Sigmoid colon (tissue), 6 donors: ENCODE measurements at regions not wholly inside any gene's neighbourhood (a gene's known extent, or its start where the extent isn't known, plus 50 kb on each side); places are given as distances from the start of the nearest gene placed in this dataset.

Experiments used
- DNase-seq: peaks from one replicate; pipeline ENCODE4 v3.0.0-alpha.2; 2019
- H3K27ac ChIP-seq, 4 donors: fragments of 200-600 bp; sonication (generic); one replicate each; pipeline ENCODE4 v1.5.1; 2016 to 2019; ENCODE audit warnings: mild to moderate bottlenecking in 1 of 4
- H3K27me3 ChIP-seq, 3 donors: fragments of 200-600 bp; sonication (generic); one replicate each; pipeline ENCODE4 v1.5.1; 2019; ENCODE audit warnings: mild to moderate bottlenecking in 1 of 3
- H3K36me3 ChIP-seq, 4 donors: fragments of 200-600 bp; sonication (generic); one replicate each; pipeline ENCODE4 v1.5.1; 2016 to 2019
- H3K4me1 ChIP-seq, 4 donors: fragments of 200-600 bp; sonication (generic); one replicate each; pipeline ENCODE4 v1.5.1; 2017 to 2019
- H3K4me3 ChIP-seq, 4 donors: fragments of 200-600 bp; sonication (generic); one replicate each; pipeline ENCODE4 v1.5.1; 2017 to 2019; ENCODE audit warnings: mild to moderate bottlenecking in 2 of 4, moderate library complexity in 1 of 4
- H3K9me3 ChIP-seq, 4 donors: fragments of 200-600 bp in 3 of 4; sonication (generic) in 3 of 4; one replicate each; pipeline versions ENCODE4 v1.5.1 to v1.6.1; 2013 to 2019
- EP300 ChIP-seq, 4 donors: sonication (generic); formaldehyde crosslinking; IDR thresholded peaks; one replicate each; pipeline ENCODE4 v1.6.1; 2017; ENCODE audit warnings: antibody characterized with exemption in 4 of 4
- POLR2A ChIP-seq, 2 donors: fragments of 450-650 bp; IDR thresholded peaks; one replicate each; pipeline ENCODE4 v1.6.1; 2016; ENCODE audit warnings: antibody characterized with exemption in 2 of 2, mild to moderate bottlenecking in 2 of 2, moderate library complexity in 2 of 2
- POLR2AphosphoS5 ChIP-seq, 4 donors: sonication (generic); formaldehyde crosslinking; IDR thresholded peaks; one replicate each; pipeline ENCODE4 v1.6.1; 2017; ENCODE audit warnings: antibody characterized with exemption in 4 of 4
- WGBS, 2 donors: extraction: QIAGEN DNeasy Blood & Tissue Kit; methylation state at CpG; one replicate each; pipeline ENCODE4 v1.1.7; 2013; 5-methylcytosine and 5-hydroxymethylcytosine counted together
- intact Hi-C: fragments of 100-400 bp; cut with DNase I; formaldehyde crosslinking; loops from one replicate; pipeline ENCODE4 v1.15.1; 2023
- TF ChIP-seq, protein P1 (sequence below), 4 experiments: fragments of 450-650 bp in 3 of 4; fragments of 200-600 bp in 1 of 4; IDR thresholded peaks; one replicate each; pipeline ENCODE4 v1.5.1; 2016 to 2019; ENCODE audit warnings: antibody characterized with exemption in 4 of 4, mild to moderate bottlenecking in 3 of 4, moderate library complexity in 2 of 4
- donor health status: healthy with polysubstance abuse.
- donor health status: healthy.

DNA sequence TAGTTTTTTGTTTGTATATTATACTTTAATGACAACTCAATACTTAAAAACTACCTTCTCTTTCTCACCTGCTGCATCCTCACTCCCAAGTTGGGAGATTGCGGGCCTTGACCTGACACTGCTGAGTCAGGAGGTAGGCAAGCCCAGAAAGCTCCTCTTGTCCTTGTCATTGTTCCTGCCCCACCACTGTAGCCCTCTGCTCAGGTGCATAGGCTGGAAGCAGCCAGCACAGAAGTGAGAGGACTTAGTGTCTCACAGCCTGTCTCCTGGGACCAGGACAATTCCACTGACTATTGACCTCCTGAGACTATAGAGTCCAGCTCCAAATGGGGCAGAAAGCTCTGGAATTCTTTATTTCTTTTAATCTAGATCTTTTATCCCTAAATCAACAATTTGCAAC is 123.5 kb upstream of the NDP start:
- no peak for TF ChIP-seq POLR2A (IDR thresholded peaks at IDR 0.05)
- TF ChIP-seq EP300 (IDR thresholded peaks at IDR 0.05): no peak
- no peak for TF ChIP-seq POLR2AphosphoS5 (IDR thresholded peaks at IDR 0.05)
- TF ChIP-seq, protein P1, sequence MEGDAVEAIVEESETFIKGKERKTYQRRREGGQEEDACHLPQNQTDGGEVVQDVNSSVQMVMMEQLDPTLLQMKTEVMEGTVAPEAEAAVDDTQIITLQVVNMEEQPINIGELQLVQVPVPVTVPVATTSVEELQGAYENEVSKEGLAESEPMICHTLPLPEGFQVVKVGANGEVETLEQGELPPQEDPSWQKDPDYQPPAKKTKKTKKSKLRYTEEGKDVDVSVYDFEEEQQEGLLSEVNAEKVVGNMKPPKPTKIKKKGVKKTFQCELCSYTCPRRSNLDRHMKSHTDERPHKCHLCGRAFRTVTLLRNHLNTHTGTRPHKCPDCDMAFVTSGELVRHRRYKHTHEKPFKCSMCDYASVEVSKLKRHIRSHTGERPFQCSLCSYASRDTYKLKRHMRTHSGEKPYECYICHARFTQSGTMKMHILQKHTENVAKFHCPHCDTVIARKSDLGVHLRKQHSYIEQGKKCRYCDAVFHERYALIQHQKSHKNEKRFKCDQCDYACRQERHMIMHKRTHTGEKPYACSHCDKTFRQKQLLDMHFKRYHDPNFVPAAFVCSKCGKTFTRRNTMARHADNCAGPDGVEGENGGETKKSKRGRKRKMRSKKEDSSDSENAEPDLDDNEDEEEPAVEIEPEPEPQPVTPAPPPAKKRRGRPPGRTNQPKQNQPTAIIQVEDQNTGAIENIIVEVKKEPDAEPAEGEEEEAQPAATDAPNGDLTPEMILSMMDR (IDR thresholded peaks at IDR 0.05): no peak
- Histone ChIP-seq H3K27ac (no peak overlapping the region), H3K4me3 (no peak overlapping the region), H3K27me3 (no peaks in the 10 kb centered on the region), H3K36me3 (no peaks in the 10 kb centered on the region), H3K9me3 (peaks cover 0 to 3% (median 0%) of the 10 kb centered on the region in 4 donors), H3K4me1 (no peaks in the 10 kb centered on the region)
- DNase-seq: no peak
- WGBS, 2 donors: 97 to 100% methylated on average over 1 of the region's 1 CpG
- intact Hi-C loops: no loop called here

DNA sequence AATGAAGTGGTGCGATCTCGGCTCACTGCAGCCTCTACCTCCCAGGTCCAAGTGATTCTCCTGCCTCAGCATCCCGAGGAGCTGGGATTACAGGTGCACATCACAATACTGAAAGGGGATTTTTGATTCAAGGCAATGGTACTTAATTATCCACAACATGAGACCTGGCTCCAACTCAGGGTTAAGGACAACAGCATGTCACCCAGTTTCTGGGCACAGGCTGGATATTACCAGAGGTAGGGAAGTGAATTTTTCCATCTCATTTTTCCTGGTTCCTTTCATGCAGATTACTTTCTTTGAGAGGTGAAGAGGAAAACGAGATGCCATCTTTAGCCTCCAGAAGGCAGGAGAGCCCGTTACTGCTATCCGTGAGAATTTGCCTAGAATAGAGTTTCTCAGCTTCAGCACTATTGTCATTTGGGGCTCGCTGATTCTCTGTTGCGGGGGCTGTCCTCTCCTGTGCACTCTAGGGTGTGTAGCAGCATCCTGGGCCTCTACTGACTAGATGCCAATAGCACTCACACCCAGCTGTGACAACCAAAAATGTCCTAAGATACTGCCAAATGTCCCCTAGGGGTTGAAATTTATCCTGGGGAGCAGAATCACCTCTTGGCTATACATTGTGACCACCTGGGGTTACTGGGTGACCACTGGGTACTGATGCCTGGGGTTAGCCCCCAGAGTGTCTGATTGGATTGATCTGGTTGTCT is 121.8 kb upstream of the NDP start:
- no peak overlapping the region for H3K4me3 ChIP-seq
- no peak for DNase-seq
- no peaks in the 10 kb centered on the region for H3K27me3 ChIP-seq
- H3K27ac ChIP-seq: no peak overlapping the region
- H3K4me1 ChIP-seq: no peaks in the 10 kb centered on the region
- H3K36me3 ChIP-seq: no peaks in the 10 kb centered on the region
- TF ChIP-seq EP300 (IDR thresholded peaks at IDR 0.05) (no peak), POLR2AphosphoS5 (IDR thresholded peaks at IDR 0.05) (no peak), POLR2A (IDR thresholded peaks at IDR 0.05) (no peak)
- TF ChIP-seq, protein P1 (IDR thresholded peaks at IDR 0.05): no peak
- H3K9me3 ChIP-seq: peaks cover 0 to 3% (median 0%) of the 10 kb centered on the region in 4 donors
- intact Hi-C loops: no loop called here
- WGBS, 2 donors: 95 to 96% methylated on average over 8 of the region's 8 CpGs

DNA sequence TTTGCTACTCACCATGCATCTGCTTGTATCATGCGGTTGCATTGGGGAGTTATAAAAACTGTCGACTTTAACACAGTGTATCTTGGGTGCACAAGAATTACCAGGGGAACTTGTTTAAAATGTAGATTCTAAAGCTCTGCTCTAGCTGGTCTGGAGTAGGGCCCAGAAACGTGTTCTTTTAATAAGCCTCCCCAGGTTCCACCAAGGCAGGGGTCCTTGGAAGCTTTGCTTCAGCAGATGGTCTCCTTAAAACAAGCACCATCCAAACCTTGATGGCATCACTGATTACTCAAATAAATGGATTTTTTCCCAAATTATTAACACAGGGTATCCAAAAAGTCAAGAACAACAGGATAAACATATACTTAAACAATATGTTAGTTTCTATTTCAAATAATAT is 120.2 kb upstream of the NDP start:
- Histone ChIP-seq H3K36me3 (no peaks in the 10 kb centered on the region), H3K4me3 (no peak overlapping the region), H3K27me3 (no peaks in the 10 kb centered on the region), H3K9me3 (peaks cover 0 to 3% (median 0%) of the 10 kb centered on the region in 4 donors), H3K4me1 (no peaks in the 10 kb centered on the region), H3K27ac (no peak overlapping the region)
- WGBS, 2 donors: 90 to 91% methylated on average over 3 of the region's 3 CpGs
- no peak for TF ChIP-seq EP300 (IDR thresholded peaks at IDR 0.05)
- intact Hi-C loops: no loop called here
- no peak for DNase-seq

DNA sequence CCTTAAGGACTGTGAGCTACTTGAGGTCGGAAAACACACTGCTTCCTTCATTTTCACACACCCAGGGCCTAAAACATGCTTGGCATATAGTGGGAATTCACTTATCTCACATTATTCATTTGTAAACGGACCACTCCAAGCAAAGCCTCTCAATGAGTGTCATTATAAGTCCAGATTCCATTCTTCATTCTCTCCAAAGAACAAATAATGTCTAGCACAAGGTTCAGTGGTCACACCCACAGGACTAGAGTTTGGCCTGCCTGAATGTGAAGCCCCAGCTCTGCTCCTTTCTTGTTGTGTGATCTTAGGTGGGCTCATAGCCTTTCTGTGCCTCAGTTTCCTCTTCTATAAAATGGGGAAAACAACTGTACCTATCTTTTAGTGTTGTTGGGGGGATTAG is 119.6 kb upstream of the NDP start:
- no peaks in the 10 kb centered on the region for H3K27me3 ChIP-seq
- 17 to 57% methylated on average over 2 of the region's 2 CpGs for WGBS, 2 donors
- no peaks in the 10 kb centered on the region for H3K4me1 ChIP-seq
- DNase-seq: no peak
- no peak overlapping the region for H3K4me3 ChIP-seq
- no peaks in the 10 kb centered on the region for H3K9me3 ChIP-seq
- no peaks in the 10 kb centered on the region for H3K36me3 ChIP-seq
- intact Hi-C loops: no loop called here
- H3K27ac ChIP-seq: no peak overlapping the region
- TF ChIP-seq POLR2A (IDR thresholded peaks at IDR 0.05) (no peak), EP300 (IDR thresholded peaks at IDR 0.05) (no peak), POLR2AphosphoS5 (IDR thresholded peaks at IDR 0.05) (no peak)
- TF ChIP-seq, protein P1 (IDR thresholded peaks at IDR 0.05): no peak

DNA sequence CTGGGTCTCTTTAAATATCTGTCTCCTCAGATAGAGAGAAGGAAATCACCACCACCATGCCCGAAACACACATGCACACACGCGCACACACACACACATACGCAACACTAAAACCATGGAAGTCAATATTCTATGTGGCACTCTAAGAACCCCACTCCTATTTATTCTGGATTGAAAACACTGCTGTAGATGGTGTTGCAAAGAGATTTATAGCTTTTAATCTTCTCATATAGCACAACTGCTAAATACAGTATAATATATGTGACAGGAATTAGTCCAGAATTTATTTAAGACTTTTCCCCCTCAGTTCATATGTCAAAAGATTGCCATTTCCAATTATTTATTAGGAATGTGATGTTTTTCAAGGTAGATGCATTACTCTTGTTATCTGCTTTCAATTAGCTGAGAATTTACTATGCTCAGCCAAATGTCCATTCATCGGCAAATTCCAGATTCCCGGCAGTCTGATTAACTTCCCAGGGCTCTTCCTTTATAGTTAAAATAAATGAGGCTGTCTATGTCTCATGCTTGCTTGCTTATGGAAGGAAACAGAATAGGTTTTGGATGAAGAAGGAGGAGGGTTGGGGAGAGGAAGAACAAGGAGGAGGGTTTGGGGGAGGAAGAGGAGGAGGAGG is 115.4 kb upstream of the NDP start:
- 93 to 94% methylated on average over 6 of the region's 6 CpGs for WGBS, 2 donors
- TF ChIP-seq EP300 (IDR thresholded peaks at IDR 0.05): no peak
- TF ChIP-seq, protein P1 (IDR thresholded peaks at IDR 0.05): no peak
- no peak for TF ChIP-seq POLR2AphosphoS5 (IDR thresholded peaks at IDR 0.05)
- TF ChIP-seq POLR2A (IDR thresholded peaks at IDR 0.05): no peak

More for the DNA sequence above, 115.4 kb upstream of the NDP start:
- intact Hi-C loops: no loop called here
- H3K9me3 ChIP-seq: no peaks in the 10 kb centered on the region
- no peak overlapping the region for H3K4me3 ChIP-seq
- no peak for DNase-seq
- H3K36me3 ChIP-seq: no peaks in the 10 kb centered on the region
- no peaks in the 10 kb centered on the region for H3K27me3 ChIP-seq
- no peak overlapping the region for H3K27ac ChIP-seq
- H3K4me1 ChIP-seq: no peaks in the 10 kb centered on the region
